Liver (tissue), 8 donors: ENCODE measurements at regions not wholly inside any gene's neighbourhood (a gene's known extent, or its start where the extent isn't known, plus 50 kb on each side); places are given as distances from the start of the nearest gene placed in this dataset.

ENCODE experiments used
- DNase-seq: peaks from one replicate; pipeline ENCODE4 v3.0.0-alpha.2; 2017; ENCODE audit warnings: low spot score
- H3K27ac ChIP-seq, 2 donors: one replicate each; pipeline ENCODE4 v1.7.0; 2013; ENCODE audit warnings: inconsistent platforms in 2 of 2, low read length in 2 of 2, control low read depth in 1 of 2, low read depth in 1 of 2, mild to moderate bottlenecking in 1 of 2
- H3K27me3 ChIP-seq, 4 donors: one replicate each; pipeline versions ENCODE4 v1.6.1 to v1.7.0; 2013; ENCODE audit warnings: low read length in 3 of 4, inconsistent platforms in 1 of 4, mild to moderate bottlenecking in 1 of 4, moderate library complexity in 1 of 4; ENCODE audit not compliant: control insufficient read depth in 4 of 4, insufficient read depth in 4 of 4
- H3K36me3 ChIP-seq, 4 donors: one replicate each; pipeline versions ENCODE4 v1.6.1 to v1.7.0; 2013; ENCODE audit warnings: low read length in 3 of 4, mild to moderate bottlenecking in 3 of 4, low read depth in 1 of 4, moderate library complexity in 1 of 4; ENCODE audit not compliant: control insufficient read depth in 4 of 4, insufficient read depth in 3 of 4
- H3K4me1 ChIP-seq, 4 donors: one replicate each; pipeline versions ENCODE4 v1.6.1 to v1.7.0; 2013; ENCODE audit warnings: low read length in 3 of 4, mild to moderate bottlenecking in 3 of 4, moderate library complexity in 1 of 4; ENCODE audit not compliant: control insufficient read depth in 4 of 4, insufficient read depth in 4 of 4
- H3K4me3 ChIP-seq, 3 donors: one replicate each; pipeline versions ENCODE4 v1.6.1 to v1.7.0; 2013; ENCODE audit warnings: low read length in 3 of 3, control low read depth in 1 of 3, low read depth in 1 of 3, mild to moderate bottlenecking in 1 of 3
- H3K9ac ChIP-seq, 2 donors: one replicate each; pipeline ENCODE4 v1.7.0; 2013; ENCODE audit warnings: low read length in 2 of 2, mild to moderate bottlenecking in 2 of 2, moderate library complexity in 2 of 2, control low read depth in 1 of 2, low read depth in 1 of 2
- H3K9me3 ChIP-seq, 4 donors: one replicate each; pipeline versions ENCODE4 v1.6.1 to v1.7.0; 2013; ENCODE audit warnings: low read length in 3 of 4; ENCODE audit not compliant: control insufficient read depth in 4 of 4
- EGR1 ChIP-seq, 2 donors: IDR thresholded peaks; 2 replicates each; pipeline ENCODE4 v1.6.1; 2016 to 2018; ENCODE audit warnings: antibody characterized with exemption in 2 of 2, low read depth in 2 of 2
- FOXA1 ChIP-seq: IDR thresholded peaks from 2 replicates; pipeline ENCODE4 v1.6.1; 2016; ENCODE audit warnings: antibody characterized with exemption
- FOXA2 ChIP-seq: IDR thresholded peaks from 2 replicates; pipeline ENCODE4 v1.6.1; 2016; ENCODE audit warnings: antibody characterized with exemption
- GABPA ChIP-seq, 2 donors: IDR thresholded peaks in 1 of 2; conservative IDR thresholded peaks in 1 of 2; 2 replicates each; pipeline ENCODE4 v1.6.1; 2016; ENCODE audit warnings: antibody characterized with exemption in 2 of 2, mild to moderate bottlenecking in 1 of 2, moderate library complexity in 1 of 2
- HNF4A ChIP-seq, 2 donors: conservative IDR thresholded peaks; 2 replicates each; pipeline ENCODE4 v1.6.1; 2016; ENCODE audit warnings: antibody characterized with exemption in 2 of 2, mild to moderate bottlenecking in 2 of 2
- HNF4G ChIP-seq: IDR thresholded peaks from 2 replicates; pipeline ENCODE4 v1.6.1; 2016; ENCODE audit warnings: antibody characterized with exemption
- JUND ChIP-seq, 2 donors: IDR thresholded peaks; 2 replicates each; pipeline ENCODE4 v1.6.1; 2016; ENCODE audit warnings: antibody characterized with exemption in 2 of 2
- NR2F2 ChIP-seq: IDR thresholded peaks from 2 replicates; pipeline ENCODE4 v1.6.1; 2016; ENCODE audit warnings: antibody characterized with exemption
- RAD21 ChIP-seq, 2 donors: IDR thresholded peaks; 2 replicates each; pipeline ENCODE4 v1.6.1; 2016; ENCODE audit warnings: antibody characterized with exemption in 2 of 2, mild to moderate bottlenecking in 2 of 2
- RXRA ChIP-seq, 2 donors: IDR thresholded peaks; 2 replicates each; pipeline ENCODE4 v1.6.1; 2017 to 2018; ENCODE audit warnings: antibody characterized with exemption in 2 of 2, mild to moderate bottlenecking in 1 of 2
- SP1 ChIP-seq: IDR thresholded peaks from 2 replicates; pipeline ENCODE4 v1.6.1; 2018; ENCODE audit warnings: antibody characterized with exemption, mild to moderate bottlenecking
- TAF1 ChIP-seq: conservative IDR thresholded peaks from 2 replicates; pipeline ENCODE4 v1.6.1; 2016; ENCODE audit warnings: antibody characterized with exemption, mild to moderate bottlenecking
- YY1 ChIP-seq: IDR thresholded peaks from 2 replicates; pipeline ENCODE4 v1.6.1; 2016; ENCODE audit warnings: antibody characterized with exemption, mild to moderate bottlenecking
- WGBS: extraction: QIAGEN DNeasy Blood & Tissue Kit; methylation state at CpG from one replicate; pipeline ENCODE4 v1.1.7; 2013; 5-methylcytosine and 5-hydroxymethylcytosine counted together
- TF ChIP-seq, protein P1 (sequence below): IDR thresholded peaks from 2 replicates; pipeline ENCODE4 v1.6.1; 2016; ENCODE audit warnings: antibody characterized with exemption
- TF ChIP-seq, protein P2 (sequence below): fragments of 150-350 bp; IDR thresholded peaks from 2 replicates; pipeline ENCODE4 v1.5.1; 2017; ENCODE audit warnings: improper control_type of control experiment, low read depth, low read length; ENCODE audit not compliant: missing input control
- TF ChIP-seq, protein P3 (sequence below): IDR thresholded peaks from 2 replicates; pipeline ENCODE4 v1.6.1; 2016; ENCODE audit warnings: antibody characterized with exemption, mild to moderate bottlenecking
- TF ChIP-seq, protein P4 (sequence below): IDR thresholded peaks from 2 replicates; pipeline ENCODE4 v1.6.1; 2016; ENCODE audit warnings: antibody characterized with exemption
- TF ChIP-seq, protein P5 (sequence below): IDR thresholded peaks from 2 replicates; pipeline ENCODE4 v1.6.1; 2016; ENCODE audit warnings: antibody characterized with exemption
- donor health status: healthy.
- donor health status: healthy.
- donor health status: healthy.
- donor health status: healthy.
- donor health status: healthy.

DNA sequence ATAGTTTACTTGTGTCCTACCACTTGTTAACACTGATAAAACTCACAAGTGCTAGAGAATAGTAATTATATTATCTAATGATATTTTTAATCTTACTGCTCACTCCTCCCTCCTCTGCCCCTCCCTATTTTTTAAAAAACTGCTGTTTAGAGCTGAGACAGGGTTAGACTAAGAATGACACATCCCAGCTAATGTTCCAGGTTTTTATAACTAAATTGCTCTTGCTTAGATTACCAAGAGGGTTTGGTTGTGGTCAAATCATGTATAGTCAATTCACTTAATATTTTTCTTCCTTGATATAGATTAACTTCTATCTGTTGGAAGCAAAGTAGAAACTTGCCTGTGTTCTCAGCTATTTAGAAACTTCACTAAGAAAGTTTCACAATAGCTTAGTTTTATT, 60.2 kb downstream of the ATOH1 start:
- Histone ChIP-seq H3K9ac (no peak overlapping the region), H3K4me1 (no peaks in the 10 kb centered on the region), H3K9me3 (no peaks in the 10 kb centered on the region), H3K4me3 (no peak overlapping the region), H3K27ac (no peak overlapping the region), H3K27me3 (peaks cover 0 to 2% (median 0%) of the 10 kb centered on the region in 4 donors), H3K36me3 (no peaks in the 10 kb centered on the region)
- TF ChIP-seq SP1 (no peak), EGR1 (IDR thresholded peaks at IDR 0.05; ENCODE audit: low read depth in 2 of 2) (no peak), RAD21 (IDR thresholded peaks at IDR 0.05) (no peak), RXRA (IDR thresholded peaks at IDR 0.05) (no peak), TAF1 (no peak), GABPA (IDR thresholded peaks at IDR 0.05 in 1 of 2, conservative IDR thresholded peaks at IDR 0.05 in 1 of 2) (no peak), HNF4A (conservative IDR thresholded peaks at IDR 0.05) (no peak), NR2F2 (no peak), FOXA1 (no peak), FOXA2 (no peak), JUND (IDR thresholded peaks at IDR 0.05) (no peak), YY1 (no peak), HNF4G (no peak)
- TF ChIP-seq, protein P1, sequence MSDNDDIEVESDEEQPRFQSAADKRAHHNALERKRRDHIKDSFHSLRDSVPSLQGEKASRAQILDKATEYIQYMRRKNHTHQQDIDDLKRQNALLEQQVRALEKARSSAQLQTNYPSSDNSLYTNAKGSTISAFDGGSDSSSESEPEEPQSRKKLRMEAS, result no peak
- TF ChIP-seq, protein P2, sequence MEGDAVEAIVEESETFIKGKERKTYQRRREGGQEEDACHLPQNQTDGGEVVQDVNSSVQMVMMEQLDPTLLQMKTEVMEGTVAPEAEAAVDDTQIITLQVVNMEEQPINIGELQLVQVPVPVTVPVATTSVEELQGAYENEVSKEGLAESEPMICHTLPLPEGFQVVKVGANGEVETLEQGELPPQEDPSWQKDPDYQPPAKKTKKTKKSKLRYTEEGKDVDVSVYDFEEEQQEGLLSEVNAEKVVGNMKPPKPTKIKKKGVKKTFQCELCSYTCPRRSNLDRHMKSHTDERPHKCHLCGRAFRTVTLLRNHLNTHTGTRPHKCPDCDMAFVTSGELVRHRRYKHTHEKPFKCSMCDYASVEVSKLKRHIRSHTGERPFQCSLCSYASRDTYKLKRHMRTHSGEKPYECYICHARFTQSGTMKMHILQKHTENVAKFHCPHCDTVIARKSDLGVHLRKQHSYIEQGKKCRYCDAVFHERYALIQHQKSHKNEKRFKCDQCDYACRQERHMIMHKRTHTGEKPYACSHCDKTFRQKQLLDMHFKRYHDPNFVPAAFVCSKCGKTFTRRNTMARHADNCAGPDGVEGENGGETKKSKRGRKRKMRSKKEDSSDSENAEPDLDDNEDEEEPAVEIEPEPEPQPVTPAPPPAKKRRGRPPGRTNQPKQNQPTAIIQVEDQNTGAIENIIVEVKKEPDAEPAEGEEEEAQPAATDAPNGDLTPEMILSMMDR, result no peak
- TF ChIP-seq, protein P3, sequence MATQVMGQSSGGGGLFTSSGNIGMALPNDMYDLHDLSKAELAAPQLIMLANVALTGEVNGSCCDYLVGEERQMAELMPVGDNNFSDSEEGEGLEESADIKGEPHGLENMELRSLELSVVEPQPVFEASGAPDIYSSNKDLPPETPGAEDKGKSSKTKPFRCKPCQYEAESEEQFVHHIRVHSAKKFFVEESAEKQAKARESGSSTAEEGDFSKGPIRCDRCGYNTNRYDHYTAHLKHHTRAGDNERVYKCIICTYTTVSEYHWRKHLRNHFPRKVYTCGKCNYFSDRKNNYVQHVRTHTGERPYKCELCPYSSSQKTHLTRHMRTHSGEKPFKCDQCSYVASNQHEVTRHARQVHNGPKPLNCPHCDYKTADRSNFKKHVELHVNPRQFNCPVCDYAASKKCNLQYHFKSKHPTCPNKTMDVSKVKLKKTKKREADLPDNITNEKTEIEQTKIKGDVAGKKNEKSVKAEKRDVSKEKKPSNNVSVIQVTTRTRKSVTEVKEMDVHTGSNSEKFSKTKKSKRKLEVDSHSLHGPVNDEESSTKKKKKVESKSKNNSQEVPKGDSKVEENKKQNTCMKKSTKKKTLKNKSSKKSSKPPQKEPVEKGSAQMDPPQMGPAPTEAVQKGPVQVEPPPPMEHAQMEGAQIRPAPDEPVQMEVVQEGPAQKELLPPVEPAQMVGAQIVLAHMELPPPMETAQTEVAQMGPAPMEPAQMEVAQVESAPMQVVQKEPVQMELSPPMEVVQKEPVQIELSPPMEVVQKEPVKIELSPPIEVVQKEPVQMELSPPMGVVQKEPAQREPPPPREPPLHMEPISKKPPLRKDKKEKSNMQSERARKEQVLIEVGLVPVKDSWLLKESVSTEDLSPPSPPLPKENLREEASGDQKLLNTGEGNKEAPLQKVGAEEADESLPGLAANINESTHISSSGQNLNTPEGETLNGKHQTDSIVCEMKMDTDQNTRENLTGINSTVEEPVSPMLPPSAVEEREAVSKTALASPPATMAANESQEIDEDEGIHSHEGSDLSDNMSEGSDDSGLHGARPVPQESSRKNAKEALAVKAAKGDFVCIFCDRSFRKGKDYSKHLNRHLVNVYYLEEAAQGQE, result no peak
- TF ChIP-seq, protein P4, sequence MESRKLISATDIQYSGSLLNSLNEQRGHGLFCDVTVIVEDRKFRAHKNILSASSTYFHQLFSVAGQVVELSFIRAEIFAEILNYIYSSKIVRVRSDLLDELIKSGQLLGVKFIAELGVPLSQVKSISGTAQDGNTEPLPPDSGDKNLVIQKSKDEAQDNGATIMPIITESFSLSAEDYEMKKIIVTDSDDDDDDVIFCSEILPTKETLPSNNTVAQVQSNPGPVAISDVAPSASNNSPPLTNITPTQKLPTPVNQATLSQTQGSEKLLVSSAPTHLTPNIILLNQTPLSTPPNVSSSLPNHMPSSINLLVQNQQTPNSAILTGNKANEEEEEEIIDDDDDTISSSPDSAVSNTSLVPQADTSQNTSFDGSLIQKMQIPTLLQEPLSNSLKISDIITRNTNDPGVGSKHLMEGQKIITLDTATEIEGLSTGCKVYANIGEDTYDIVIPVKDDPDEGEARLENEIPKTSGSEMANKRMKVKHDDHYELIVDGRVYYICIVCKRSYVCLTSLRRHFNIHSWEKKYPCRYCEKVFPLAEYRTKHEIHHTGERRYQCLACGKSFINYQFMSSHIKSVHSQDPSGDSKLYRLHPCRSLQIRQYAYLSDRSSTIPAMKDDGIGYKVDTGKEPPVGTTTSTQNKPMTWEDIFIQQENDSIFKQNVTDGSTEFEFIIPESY, result no peak
- TF ChIP-seq, protein P5, sequence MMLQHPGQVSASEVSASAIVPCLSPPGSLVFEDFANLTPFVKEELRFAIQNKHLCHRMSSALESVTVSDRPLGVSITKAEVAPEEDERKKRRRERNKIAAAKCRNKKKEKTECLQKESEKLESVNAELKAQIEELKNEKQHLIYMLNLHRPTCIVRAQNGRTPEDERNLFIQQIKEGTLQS, result no peak
- no peak for DNase-seq

DNA sequence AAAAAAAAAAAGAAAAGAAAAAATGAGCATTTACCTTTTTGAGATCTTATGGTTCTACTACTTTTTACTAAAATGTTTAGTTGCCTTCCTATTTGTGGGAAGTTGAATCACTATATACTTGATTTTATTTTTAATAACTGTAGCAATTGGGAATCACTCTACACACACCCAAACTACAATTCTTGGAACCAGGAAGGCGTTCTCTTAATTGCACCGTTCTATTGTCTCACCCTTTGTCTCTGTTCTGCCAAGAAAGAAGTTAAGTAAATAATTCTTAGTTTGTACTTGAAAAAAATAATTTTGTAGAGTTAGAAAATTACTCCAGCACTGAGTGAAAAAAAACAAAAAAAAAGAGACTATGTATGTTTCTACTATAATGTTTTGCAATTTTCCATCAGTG, 62.7 kb downstream of the ATOH1 start:
- no peaks in the 10 kb centered on the region for H3K36me3 ChIP-seq
- no peak overlapping the region for H3K27ac ChIP-seq
- no peak for TF ChIP-seq HNF4A (conservative IDR thresholded peaks at IDR 0.05)
- no peak for TF ChIP-seq YY1
- no peak for TF ChIP-seq RAD21 (IDR thresholded peaks at IDR 0.05)
- TF ChIP-seq, protein P5, result no peak
- no peak for TF ChIP-seq EGR1 (IDR thresholded peaks at IDR 0.05; ENCODE audit: low read depth in 2 of 2)
- no peak for TF ChIP-seq TAF1
- TF ChIP-seq GABPA (IDR thresholded peaks at IDR 0.05 in 1 of 2, conservative IDR thresholded peaks at IDR 0.05 in 1 of 2), result no peak
- no peak for TF ChIP-seq JUND (IDR thresholded peaks at IDR 0.05)
- no peak for TF ChIP-seq FOXA1
- no peak for TF ChIP-seq HNF4G
- TF ChIP-seq, protein P1, result no peak
- TF ChIP-seq, protein P3, result no peak
- TF ChIP-seq RXRA (IDR thresholded peaks at IDR 0.05), result no peak
- no peak for TF ChIP-seq FOXA2
- H3K4me3 ChIP-seq, result no peak overlapping the region
- H3K9me3 ChIP-seq, result no peaks in the 10 kb centered on the region
- peaks cover 0 to 2% (median 0%) of the 10 kb centered on the region in 4 donors for H3K27me3 ChIP-seq
- no peak overlapping the region for H3K9ac ChIP-seq
- no peak for DNase-seq
- H3K4me1 ChIP-seq, result no peaks in the 10 kb centered on the region
- 79% methylated on average over 2 of the region's 2 CpGs for WGBS
